KOPT-K1 (cell line): ENCODE measurements at regions not wholly inside any gene's neighbourhood (a gene's known extent, or its start where the extent isn't known, plus 50 kb on each side); places are given as distances from the start of the nearest gene placed in this dataset.
"Not testable (repeated sequence)": the region's sequence is repeated elsewhere in the genome, so short reads cannot be mapped to it uniquely, and the experiment has no call there.

Source experiments
- H3K27ac ChIP-seq: fragments of 200-600 bp; sonication (generic); 2 replicates; pipeline ENCODE4 v1.5.1; 2016; ENCODE audit warnings: antibody characterized with exemption, mild to moderate bottlenecking, low read depth, low read length; ENCODE audit not compliant: poor library complexity, severe bottlenecking
- H3K36me3 ChIP-seq: fragments of 200-600 bp; sonication (generic); 2 replicates; pipeline ENCODE4 v1.5.1; 2017; ENCODE audit warnings: antibody characterized with exemption, mild to moderate bottlenecking, low read length, moderate library complexity; ENCODE audit not compliant: insufficient read depth
- H3K9me3 ChIP-seq: fragments of 200-600 bp; sonication (generic); 2 replicates; pipeline ENCODE4 v1.5.1; 2017; ENCODE audit warnings: antibody characterized with exemption, low read length, mild to moderate bottlenecking; ENCODE audit not compliant: insufficient read depth, poor library complexity, severe bottlenecking

GRCh38 chr6:137286368-137286767 is 67.2 kb upstream of the IFNGR1 start:
- Histone ChIP-seq H3K36me3 (no peaks in the 10 kb centered on the region), H3K27ac (no peak overlapping the region), H3K9me3 (no peaks in the 10 kb centered on the region)

GRCh38 chr6:137284811-137285110 is 65.6 kb upstream of the IFNGR1 start:
- no peaks in the 10 kb centered on the region for H3K36me3 ChIP-seq
- no peaks in the 10 kb centered on the region for H3K9me3 ChIP-seq
- no peak overlapping the region for H3K27ac ChIP-seq

GRCh38 chr6:137283940-137284810 is 65.0 kb upstream of the IFNGR1 start:
- no peak overlapping the region for H3K27ac ChIP-seq

GRCh38 chr6:137283080-137283479 is 63.9 kb upstream of the IFNGR1 start:
- H3K36me3 ChIP-seq, result no peaks in the 10 kb centered on the region
- H3K9me3 ChIP-seq, result no peaks in the 10 kb centered on the region
- no peak overlapping the region for H3K27ac ChIP-seq

More at GRCh38 chr6:137283940-137284810, 65.0 kb upstream of the IFNGR1 start:
- Histone ChIP-seq H3K9me3 (no peaks in the 10 kb centered on the region), H3K36me3 (no peaks in the 10 kb centered on the region)

- no peaks in the 10 kb centered on the region for H3K9me3 ChIP-seq
- no peak overlapping the region for H3K27ac ChIP-seq
- H3K36me3 ChIP-seq, result no peaks in the 10 kb centered on the region
These were observed 63.1 kb upstream of the IFNGR1 start for GRCh38 chr6:137282254-137282653.

- not testable (repeated sequence) for H3K36me3 ChIP-seq, H3K27ac ChIP-seq, H3K9me3 ChIP-seq
These were observed 60.1 kb upstream of the IFNGR1 start for GRCh38 chr6:137279279-137279678.

- Histone ChIP-seq H3K27ac (no peak overlapping the region), H3K9me3 (no peaks in the 10 kb centered on the region), H3K36me3 (no peaks in the 10 kb centered on the region)
These were observed 58.9 kb upstream of the IFNGR1 start for GRCh38 chr6:137277971-137278637.

GRCh38 chr6:137272403-137272802 is 53.2 kb upstream of the IFNGR1 start:
- H3K36me3 ChIP-seq, result no peaks in the 10 kb centered on the region

GRCh38 chr6:137271245-137272183 is 52.3 kb upstream of the IFNGR1 start:
- Histone ChIP-seq H3K27ac (no peak overlapping the region), H3K36me3 (no peaks in the 10 kb centered on the region), H3K9me3 (no peaks in the 10 kb centered on the region)

More at GRCh38 chr6:137272403-137272802, 53.2 kb upstream of the IFNGR1 start:
- H3K27ac ChIP-seq, result no peak overlapping the region
- H3K9me3 ChIP-seq, result no peaks in the 10 kb centered on the region

GRCh38 chr6:137269803-137270202 is 50.6 kb upstream of the IFNGR1 start:
- H3K27ac ChIP-seq, result no peak overlapping the region
- no peaks in the 10 kb centered on the region for H3K9me3 ChIP-seq
- no peaks in the 10 kb centered on the region for H3K36me3 ChIP-seq

- H3K27ac ChIP-seq, result no peak overlapping the region
- H3K9me3 ChIP-seq, result no peaks in the 10 kb centered on the region
- no peaks in the 10 kb centered on the region for H3K36me3 ChIP-seq
These were observed 50.2 kb upstream of the IFNGR1 start for GRCh38 chr6:137269347-137269746.
